Chondrocyte (in vitro differentiated cells): ENCODE measurements at regions not wholly inside any gene's neighbourhood (a gene's known extent, or its start where the extent isn't known, plus 50 kb on each side); places are given as distances from the start of the nearest gene placed in this dataset.

Experiments
- DNase-seq: peaks from one replicate; pipeline ENCODE4 v3.0.0; 2021; ENCODE audit warnings: mixed read lengths, low spot score
- H3K27ac Mint-ChIP-seq: one replicate; pipeline ENCODE4 v1.8.0; 2021; ENCODE audit warnings: mild to moderate bottlenecking, moderate library complexity, mixed read lengths; ENCODE audit not compliant: unreplicated experiment
- H3K27me3 Mint-ChIP-seq: 2 replicates; pipeline ENCODE4 v1.8.0; 2021; ENCODE audit warnings: low read depth, mixed read lengths
- H3K36me3 Mint-ChIP-seq: 2 replicates; pipeline ENCODE4 v1.8.0; 2021; ENCODE audit warnings: low read depth, mixed read lengths
- H3K4me1 Mint-ChIP-seq: 2 replicates; pipeline ENCODE4 v1.8.0; 2021; ENCODE audit warnings: low read depth, mild to moderate bottlenecking, mixed read lengths
- H3K4me3 Mint-ChIP-seq: one replicate; pipeline ENCODE4 v1.8.0; 2021; ENCODE audit warnings: mild to moderate bottlenecking, moderate library complexity, mixed read lengths; ENCODE audit not compliant: unreplicated experiment
- H3K9me3 Mint-ChIP-seq: 2 replicates; pipeline ENCODE4 v1.8.0; 2021; ENCODE audit warnings: low read depth, mixed read lengths
- TF ChIP-seq, protein P1 (sequence below): fragments of 200-600 bp; sonication (generic); IDR thresholded peaks from 2 replicates; pipeline ENCODE4 v1.5.0; 2021; ENCODE audit warnings: antibody characterized with exemption, mild to moderate bottlenecking, moderate library complexity

DNA sequence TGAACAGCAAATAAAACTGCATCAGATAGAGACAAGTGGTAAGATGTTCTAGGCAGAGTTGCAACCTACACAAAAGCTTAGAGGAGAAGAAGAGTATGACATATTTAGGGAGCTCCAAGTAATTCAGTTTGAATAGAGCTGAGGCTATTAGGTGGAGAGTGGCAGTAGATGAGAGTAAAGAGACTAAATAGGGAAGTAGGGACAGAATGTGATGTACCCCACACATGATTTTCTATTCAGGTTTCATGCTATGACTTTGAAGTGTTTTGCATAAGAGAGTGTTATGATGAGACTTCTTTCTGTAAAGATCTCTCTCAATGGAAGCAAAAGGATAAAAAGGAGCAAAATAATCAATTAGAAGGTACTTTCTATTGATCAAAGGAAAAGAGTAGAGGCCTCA is 206.8 kb upstream of the ERBB4 start:
- peaks cover 13% of the 10 kb centered on the region for H3K27me3 Mint-ChIP-seq
- H3K4me1 Mint-ChIP-seq, result no peaks in the 10 kb centered on the region
- H3K9me3 Mint-ChIP-seq, result peaks cover under 1% of the 10 kb centered on the region
- H3K36me3 Mint-ChIP-seq, result no peaks in the 10 kb centered on the region
- no peak overlapping the region for H3K27ac Mint-ChIP-seq
- no peak for DNase-seq
- TF ChIP-seq, protein P1, sequence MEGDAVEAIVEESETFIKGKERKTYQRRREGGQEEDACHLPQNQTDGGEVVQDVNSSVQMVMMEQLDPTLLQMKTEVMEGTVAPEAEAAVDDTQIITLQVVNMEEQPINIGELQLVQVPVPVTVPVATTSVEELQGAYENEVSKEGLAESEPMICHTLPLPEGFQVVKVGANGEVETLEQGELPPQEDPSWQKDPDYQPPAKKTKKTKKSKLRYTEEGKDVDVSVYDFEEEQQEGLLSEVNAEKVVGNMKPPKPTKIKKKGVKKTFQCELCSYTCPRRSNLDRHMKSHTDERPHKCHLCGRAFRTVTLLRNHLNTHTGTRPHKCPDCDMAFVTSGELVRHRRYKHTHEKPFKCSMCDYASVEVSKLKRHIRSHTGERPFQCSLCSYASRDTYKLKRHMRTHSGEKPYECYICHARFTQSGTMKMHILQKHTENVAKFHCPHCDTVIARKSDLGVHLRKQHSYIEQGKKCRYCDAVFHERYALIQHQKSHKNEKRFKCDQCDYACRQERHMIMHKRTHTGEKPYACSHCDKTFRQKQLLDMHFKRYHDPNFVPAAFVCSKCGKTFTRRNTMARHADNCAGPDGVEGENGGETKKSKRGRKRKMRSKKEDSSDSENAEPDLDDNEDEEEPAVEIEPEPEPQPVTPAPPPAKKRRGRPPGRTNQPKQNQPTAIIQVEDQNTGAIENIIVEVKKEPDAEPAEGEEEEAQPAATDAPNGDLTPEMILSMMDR, result no peak
- no peak overlapping the region for H3K4me3 Mint-ChIP-seq

DNA sequence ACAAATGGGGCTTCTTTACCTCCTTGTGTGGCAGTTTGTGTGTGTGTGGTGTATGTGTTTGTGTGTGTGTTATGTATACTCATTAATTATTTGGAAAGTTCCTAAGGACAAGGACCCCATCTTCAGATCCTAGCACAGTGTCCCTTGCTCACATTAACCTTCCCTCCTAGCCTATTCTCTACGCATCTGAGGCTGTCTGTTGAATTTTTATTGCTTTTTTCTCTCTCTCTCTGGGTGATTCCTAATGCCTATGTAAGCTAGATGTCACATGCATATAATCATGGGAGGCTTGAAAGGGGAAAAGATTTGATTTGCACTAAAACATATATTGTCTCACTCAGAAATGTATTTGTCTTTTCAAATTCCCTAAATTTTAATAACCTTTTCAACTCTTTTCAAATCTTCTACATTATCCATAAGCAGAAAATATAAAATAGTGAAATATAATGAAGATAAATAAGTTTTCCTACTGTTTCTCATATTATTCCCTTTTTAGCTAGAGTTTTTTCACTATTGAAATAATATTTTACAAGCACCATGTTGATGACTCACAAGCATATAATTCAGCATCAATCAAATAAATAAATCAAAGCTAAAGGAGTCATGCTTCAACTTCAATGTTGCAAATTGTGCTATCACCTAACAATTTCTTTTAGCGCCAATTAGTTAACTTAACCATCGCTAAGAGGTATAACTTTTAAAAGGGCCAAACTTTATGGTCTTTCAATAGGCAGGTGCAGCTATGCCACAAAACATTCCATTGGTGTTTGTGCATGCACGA is 199.0 kb upstream of the ERBB4 start:
- H3K9me3 Mint-ChIP-seq, result no peaks in the 10 kb centered on the region
- H3K36me3 Mint-ChIP-seq, result no peaks in the 10 kb centered on the region
- H3K4me1 Mint-ChIP-seq, result peaks cover 4% of the 10 kb centered on the region
- no peak overlapping the region for H3K27ac Mint-ChIP-seq
- H3K4me3 Mint-ChIP-seq, result no peak overlapping the region
- peaks cover 2% of the 10 kb centered on the region for H3K27me3 Mint-ChIP-seq
- TF ChIP-seq, protein P1, result no peak
- no peak for DNase-seq

DNA sequence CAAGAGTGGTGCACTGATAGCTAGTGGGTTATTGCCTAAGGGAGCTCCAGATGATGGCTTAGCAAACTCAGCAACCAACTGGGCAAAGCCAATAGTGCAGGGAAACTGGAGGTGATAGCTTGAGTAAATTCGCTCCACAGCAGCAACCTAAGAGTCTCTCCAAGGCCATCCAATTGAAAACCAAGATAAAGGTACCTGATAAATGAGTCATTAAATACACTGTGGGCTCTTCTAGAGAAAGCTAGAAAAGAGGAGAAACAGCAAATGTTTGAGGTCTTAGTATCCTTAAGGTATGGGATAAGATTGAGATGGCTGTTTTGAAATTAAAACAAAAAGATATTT is 197.8 kb upstream of the ERBB4 start:
- TF ChIP-seq, protein P1, result no peak
- Mint-ChIP-seq H3K4me3 (no peak overlapping the region), H3K9me3 (no peaks in the 10 kb centered on the region), H3K27ac (no peak overlapping the region), H3K36me3 (no peaks in the 10 kb centered on the region), H3K27me3 (peaks cover 2% of the 10 kb centered on the region), H3K4me1 (peaks cover 4% of the 10 kb centered on the region)
- no peak for DNase-seq

DNA sequence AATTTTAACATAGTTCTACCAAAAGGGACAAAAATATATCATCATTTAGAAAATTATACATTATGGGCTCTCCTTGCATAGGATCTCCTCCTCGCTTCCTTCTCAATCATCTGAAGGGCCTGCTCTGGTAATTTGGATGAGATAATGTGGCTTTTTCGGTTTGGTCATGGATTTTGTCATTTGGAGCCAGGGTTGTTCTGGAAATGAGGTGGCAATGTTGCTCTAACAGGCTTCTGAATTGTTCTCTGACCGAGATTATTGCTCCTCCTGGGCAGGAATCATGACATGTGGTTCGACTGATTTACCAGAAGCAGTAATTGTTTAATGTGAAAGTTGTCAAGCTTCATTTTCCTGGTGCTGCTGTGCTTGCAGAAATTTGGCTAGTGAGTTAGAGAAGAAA is 194.7 kb upstream of the ERBB4 start:
- Mint-ChIP-seq H3K4me3 (no peak overlapping the region), H3K9me3 (no peaks in the 10 kb centered on the region), H3K27ac (no peak overlapping the region), H3K27me3 (peaks cover 2% of the 10 kb centered on the region), H3K36me3 (no peaks in the 10 kb centered on the region), H3K4me1 (peaks cover 4% of the 10 kb centered on the region)
- TF ChIP-seq, protein P1, result no peak
- no peak for DNase-seq

DNA sequence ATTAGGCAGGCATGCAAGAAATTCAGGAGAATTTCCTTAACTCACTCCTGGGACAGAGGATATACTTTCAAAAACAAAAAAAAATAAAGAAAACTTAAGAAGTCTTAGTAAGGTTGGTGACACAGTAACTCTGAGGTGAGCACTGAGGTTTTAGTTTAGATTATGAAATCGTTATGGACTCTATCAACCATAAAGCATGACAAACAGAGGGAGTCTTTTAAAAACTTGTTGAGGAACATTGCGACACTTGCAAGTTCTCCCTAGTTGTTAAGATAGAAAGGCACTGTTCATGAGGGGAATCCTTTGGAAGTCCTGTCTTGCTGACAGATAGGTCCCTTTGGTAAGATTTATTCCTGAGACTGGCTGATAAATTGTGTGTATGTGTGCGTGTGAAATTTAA is 194.3 kb upstream of the ERBB4 start:
- TF ChIP-seq, protein P1, result no peak
- Mint-ChIP-seq H3K27ac (no peak overlapping the region), H3K4me3 (no peak overlapping the region), H3K9me3 (no peaks in the 10 kb centered on the region), H3K4me1 (peaks cover under 1% of the 10 kb centered on the region), H3K36me3 (no peaks in the 10 kb centered on the region), H3K27me3 (peaks cover 3% of the 10 kb centered on the region)
- DNase-seq, result no peak
